Caki2 (cell line): ENCODE measurements at regions not wholly inside any gene's neighbourhood (a gene's known extent, or its start where the extent isn't known, plus 50 kb on each side); places are given as distances from the start of the nearest gene placed in this dataset.
A peak's percentile ranks its signal among the peaks of the same experiment; 100 is the strongest.

Source experiments
- DNase-seq: peaks from one replicate; pipeline ENCODE4 v3.0.0-alpha.2; 2015; ENCODE audit warnings: low read depth
- in situ Hi-C: cut with HindIII; loops from 2 replicates; pipeline ENCODE4 v1.10.0; 2016; ENCODE audit warnings: low sequenced_read_pairs, low pct_unique_long_range_greater_than_20kb, mixed read lengths

- in situ Hi-C loops: no loop called here
- DNase-seq: no peak
Measured at GRCh38 chr6:113457751-113458150, 399.4 kb upstream of the MARCKS start.

GRCh38 chr6:113458368-113459010 lies 398.7 kb upstream of the MARCKS start:
- no peak for DNase-seq
- in situ Hi-C loops: no loop called here

- no peak for DNase-seq
- in situ Hi-C loops: no loop called here
Measured at GRCh38 chr6:113461153-113461932, 395.8 kb upstream of the MARCKS start.

- in situ Hi-C loops: no loop called here
- no peak for DNase-seq
Measured at GRCh38 chr6:113464536-113464935, 392.6 kb upstream of the MARCKS start.

- in situ Hi-C loops: no loop called here
- peak; percentile 28 for DNase-seq
Measured at GRCh38 chr6:113464960-113465359, 392.2 kb upstream of the MARCKS start.

GRCh38 chr6:113466526-113466925 lies 390.6 kb upstream of the MARCKS start:
- in situ Hi-C loops: no loop called here
- DNase-seq: no peak

GRCh38 chr6:113475392-113475791 lies 381.8 kb upstream of the MARCKS start:
- in situ Hi-C loops: no loop called here
- no peak for DNase-seq

- no peak for DNase-seq
- in situ Hi-C loops: no loop called here
Measured at GRCh38 chr6:113476937-113477839, 380.0 kb upstream of the MARCKS start.

- no peak for DNase-seq
- in situ Hi-C loops: no loop called here
Measured at GRCh38 chr6:113480616-113481015, 376.5 kb upstream of the MARCKS start.

GRCh38 chr6:113481458-113481857 lies 375.7 kb upstream of the MARCKS start:
- DNase-seq: no peak
- in situ Hi-C loops: no loop called here

- DNase-seq: no peak
- in situ Hi-C loops: no loop called here
Measured at GRCh38 chr6:113481910-113482309, 375.2 kb upstream of the MARCKS start.

- in situ Hi-C loops: no loop called here
- DNase-seq: no peak
Measured at GRCh38 chr6:113482771-113483170, 374.4 kb upstream of the MARCKS start.

GRCh38 chr6:113486199-113486598 lies 370.9 kb upstream of the MARCKS start:
- in situ Hi-C loops: no loop called here
- DNase-seq: no peak

- in situ Hi-C loops: no loop called here
- DNase-seq: no peak
Measured at GRCh38 chr6:113487489-113488058, 369.6 kb upstream of the MARCKS start.

- DNase-seq: no peak
- in situ Hi-C loops: no loop called here
Measured at GRCh38 chr6:113488061-113488460, 369.1 kb upstream of the MARCKS start.

- in situ Hi-C loops: no loop called here
- DNase-seq: no peak
Measured at GRCh38 chr6:113488812-113489685, 368.1 kb upstream of the MARCKS start.

- in situ Hi-C loops: no loop called here
- DNase-seq: no peak
Measured at GRCh38 chr6:113489952-113490746, 367.0 kb upstream of the MARCKS start.
